ENCODE measurements at regions not wholly inside any gene's neighbourhood (a gene's known extent, or its start where the extent isn't known, plus 50 kb on each side); places are given as distances from the start of the nearest gene placed in this dataset.

DNA sequence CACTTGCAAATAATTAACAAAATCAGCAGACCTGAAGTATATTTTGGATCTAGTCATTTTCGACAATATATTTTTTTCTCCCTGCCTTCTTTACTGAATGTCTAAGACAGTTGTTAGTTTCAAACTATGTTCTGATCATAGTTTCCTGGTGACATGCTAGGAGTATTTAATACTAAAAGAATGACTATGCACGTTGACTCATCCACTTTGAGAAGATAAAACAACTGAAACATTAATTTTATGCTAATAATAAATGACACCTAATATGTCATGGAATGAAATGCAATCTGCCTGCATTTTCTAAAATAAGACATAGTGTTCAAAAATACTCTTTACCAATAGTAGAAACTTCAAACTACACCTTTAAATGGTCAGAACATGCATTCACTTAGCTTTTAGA is 2123.7 kb upstream of the C9orf72 start:
- TF ChIP-seq POLR2A (IDR thresholded peaks at IDR 0.05; ENCODE audit: low read depth, low read length) (no peak), EZH2 (IDR thresholded peaks at IDR 0.05; ENCODE audit: borderline replicate concordance, low read depth, low read length, severe bottlenecking) (no peak), GATA2 (IDR thresholded peaks at IDR 0.05; ENCODE audit: insufficient read depth, insufficient read length, low read depth, low read length) (no peak)
- TF ChIP-seq, protein P1, sequence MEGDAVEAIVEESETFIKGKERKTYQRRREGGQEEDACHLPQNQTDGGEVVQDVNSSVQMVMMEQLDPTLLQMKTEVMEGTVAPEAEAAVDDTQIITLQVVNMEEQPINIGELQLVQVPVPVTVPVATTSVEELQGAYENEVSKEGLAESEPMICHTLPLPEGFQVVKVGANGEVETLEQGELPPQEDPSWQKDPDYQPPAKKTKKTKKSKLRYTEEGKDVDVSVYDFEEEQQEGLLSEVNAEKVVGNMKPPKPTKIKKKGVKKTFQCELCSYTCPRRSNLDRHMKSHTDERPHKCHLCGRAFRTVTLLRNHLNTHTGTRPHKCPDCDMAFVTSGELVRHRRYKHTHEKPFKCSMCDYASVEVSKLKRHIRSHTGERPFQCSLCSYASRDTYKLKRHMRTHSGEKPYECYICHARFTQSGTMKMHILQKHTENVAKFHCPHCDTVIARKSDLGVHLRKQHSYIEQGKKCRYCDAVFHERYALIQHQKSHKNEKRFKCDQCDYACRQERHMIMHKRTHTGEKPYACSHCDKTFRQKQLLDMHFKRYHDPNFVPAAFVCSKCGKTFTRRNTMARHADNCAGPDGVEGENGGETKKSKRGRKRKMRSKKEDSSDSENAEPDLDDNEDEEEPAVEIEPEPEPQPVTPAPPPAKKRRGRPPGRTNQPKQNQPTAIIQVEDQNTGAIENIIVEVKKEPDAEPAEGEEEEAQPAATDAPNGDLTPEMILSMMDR (IDR thresholded peaks at IDR 0.05; ENCODE audit: extremely low read depth in 1 of 2, insufficient read depth in 1 of 2, low read depth in 1 of 2, low read length in 2 of 2) = no peak
- TF ChIP-seq, protein P2, sequence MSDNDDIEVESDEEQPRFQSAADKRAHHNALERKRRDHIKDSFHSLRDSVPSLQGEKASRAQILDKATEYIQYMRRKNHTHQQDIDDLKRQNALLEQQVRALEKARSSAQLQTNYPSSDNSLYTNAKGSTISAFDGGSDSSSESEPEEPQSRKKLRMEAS (IDR thresholded peaks at IDR 0.05; ENCODE audit: insufficient read depth, insufficient read length) = no peak
